Hepatocyte (in vitro differentiated cells): ENCODE measurements at regions not wholly inside any gene's neighbourhood (a gene's known extent, or its start where the extent isn't known, plus 50 kb on each side); places are given as distances from the start of the nearest gene placed in this dataset.

Source experiments
- DNase-seq: peaks from one replicate; pipeline ENCODE4 v3.0.0-alpha.2; 2016; ENCODE audit warnings: low spot score
- H2AFZ ChIP-seq: fragments of 200-600 bp; sonication (generic); 2 replicates; pipeline ENCODE4 v1.6.0; 2016; ENCODE audit warnings: antibody characterized with exemption, mild to moderate bottlenecking
- H3K27ac ChIP-seq: fragments of 200-600 bp; sonication (generic); 2 replicates; pipeline ENCODE4 v1.5.1; 2016; ENCODE audit warnings: mild to moderate bottlenecking
- H3K27me3 ChIP-seq: fragments of 200-600 bp; sonication (generic); 2 replicates; pipeline ENCODE4 v1.6.1; 2016
- H3K36me3 ChIP-seq: fragments of 200-600 bp; sonication (generic); replicated peaks from 2 replicates; pipeline ENCODE4 v1.5.1; 2016; ENCODE audit warnings: low read depth; ENCODE audit not compliant: insufficient read depth
- H3K4me1 ChIP-seq: fragments of 200-600 bp; sonication (generic); 2 replicates; pipeline ENCODE4 v1.5.1; 2016; ENCODE audit warnings: mild to moderate bottlenecking, moderate library complexity; ENCODE audit not compliant: insufficient read depth
- H3K4me2 ChIP-seq: fragments of 200-600 bp; sonication (generic); 2 replicates; pipeline ENCODE4 v1.6.0; 2016
- H3K4me3 ChIP-seq: fragments of 200-600 bp; sonication (generic); 2 replicates; pipeline ENCODE4 v1.5.1; 2016; ENCODE audit warnings: mild to moderate bottlenecking
- H3K79me2 ChIP-seq: fragments of 200-600 bp; sonication (generic); 2 replicates; pipeline ENCODE4 v1.6.0; 2017; ENCODE audit warnings: mild to moderate bottlenecking
- H3K9me2 ChIP-seq: fragments of 200-600 bp; sonication (generic); replicated peaks from 2 replicates; pipeline ENCODE4 v1.6.0; 2017; ENCODE audit warnings: mild to moderate bottlenecking; ENCODE audit not compliant: insufficient read depth
- H3K9me3 ChIP-seq: fragments of 200-600 bp; sonication (generic); 2 replicates; pipeline ENCODE4 v1.5.1; 2016; ENCODE audit warnings: low read depth, mild to moderate bottlenecking
- H4K20me1 ChIP-seq: fragments of 200-600 bp; sonication (generic); 2 replicates; pipeline ENCODE4 v1.6.0; 2016; ENCODE audit warnings: mild to moderate bottlenecking; ENCODE audit not compliant: insufficient read depth, poor library complexity, severe bottlenecking
- CTCF ChIP-seq: fragments of 200-600 bp; sonication (generic); IDR thresholded peaks from 2 replicates; pipeline ENCODE4 v1.5.1; 2016; ENCODE audit warnings: antibody characterized with exemption, mild to moderate bottlenecking; ENCODE audit not compliant: poor library complexity
- EZH2 ChIP-seq: fragments of 200-600 bp; sonication (generic); IDR thresholded peaks from 2 replicates; pipeline ENCODE4 v1.6.1; 2016; ENCODE audit warnings: antibody characterized with exemption, mild to moderate bottlenecking, borderline replicate concordance
- EZH2phosphoT487 ChIP-seq: fragments of 200-600 bp; sonication (generic); IDR thresholded peaks from one replicate; pipeline ENCODE4 v1.6.1; 2018; ENCODE audit warnings: antibody characterized with exemption, mild to moderate bottlenecking, low read depth, moderate library complexity; ENCODE audit not compliant: unreplicated experiment, severe bottlenecking
- WGBS: methylation state at CpG from one replicate; pipeline ENCODE4 v1.1.6; 2016; ENCODE audit warnings: low lambda C conversion rate; ENCODE audit errors: missing lambda C conversion rate; 5-methylcytosine and 5-hydroxymethylcytosine counted together

GRCh38 chr1:208628022-208628914 is 384.1 kb upstream of the PLXNA2 start:
- Histone ChIP-seq H3K79me2 (no peaks in the 10 kb centered on the region), H3K27ac (no peak overlapping the region), H3K4me1 (no peaks in the 10 kb centered on the region), H3K36me3 (no peaks in the 10 kb centered on the region), H4K20me1 (no peaks in the 10 kb centered on the region), H3K4me3 (no peak overlapping the region), H2AFZ (no peak overlapping the region), H3K9me2 (no peaks in the 10 kb centered on the region), H3K27me3 (no peaks in the 10 kb centered on the region), H3K4me2 (no peak overlapping the region), H3K9me3 (no peaks in the 10 kb centered on the region)
- 85% methylated on average over 7 of the region's 7 CpGs for WGBS
- no peak for DNase-seq
- TF ChIP-seq CTCF = no peak
- TF ChIP-seq EZH2phosphoT487 = no peak
- TF ChIP-seq EZH2 = no peak

- Histone ChIP-seq H3K9me3 (no peaks in the 10 kb centered on the region), H4K20me1 (no peaks in the 10 kb centered on the region), H3K36me3 (no peaks in the 10 kb centered on the region), H2AFZ (no peak overlapping the region), H3K9me2 (no peaks in the 10 kb centered on the region), H3K4me1 (no peaks in the 10 kb centered on the region), H3K4me2 (no peak overlapping the region), H3K27me3 (no peaks in the 10 kb centered on the region), H3K4me3 (no peak overlapping the region), H3K79me2 (no peaks in the 10 kb centered on the region), H3K27ac (no peak overlapping the region)
- WGBS = 88% methylated on average over 8 of the region's 8 CpGs
- TF ChIP-seq EZH2phosphoT487 = no peak
- TF ChIP-seq CTCF = no peak
- TF ChIP-seq EZH2 = no peak
- DNase-seq = no peak
Observed at GRCh38 chr1:208631092-208631491, 386.9 kb upstream of the PLXNA2 start.

DNA sequence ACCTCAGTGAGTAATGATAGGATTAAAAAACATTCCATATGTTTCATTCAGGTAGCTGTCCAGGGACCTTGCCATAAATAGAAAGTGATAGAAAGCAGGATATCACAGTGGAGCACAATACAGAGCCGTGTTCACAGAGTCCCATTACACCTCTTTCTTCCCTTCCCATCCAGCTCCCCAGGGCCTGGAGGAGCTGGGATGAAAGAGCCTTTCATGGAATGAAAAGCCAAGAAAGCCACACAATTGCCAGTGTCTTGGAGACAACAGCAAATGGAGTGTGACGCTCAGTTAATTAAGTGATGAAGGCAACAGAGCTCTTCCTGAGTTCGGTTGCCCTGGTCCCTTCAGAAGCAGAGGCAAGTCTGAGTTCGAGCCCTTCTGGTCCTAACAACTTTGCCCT is 387.3 kb upstream of the PLXNA2 start:
- Histone ChIP-seq H3K4me3 (no peak overlapping the region), H3K4me2 (no peak overlapping the region), H4K20me1 (no peaks in the 10 kb centered on the region), H2AFZ (no peak overlapping the region), H3K36me3 (no peaks in the 10 kb centered on the region), H3K9me3 (no peaks in the 10 kb centered on the region), H3K27ac (no peak overlapping the region), H3K27me3 (no peaks in the 10 kb centered on the region), H3K9me2 (no peaks in the 10 kb centered on the region), H3K4me1 (no peaks in the 10 kb centered on the region), H3K79me2 (no peaks in the 10 kb centered on the region)
- DNase-seq = no peak
- WGBS = 88% methylated on average over 4 of the region's 4 CpGs
- TF ChIP-seq EZH2 (no peak), EZH2phosphoT487 (no peak), CTCF (no peak)
